Uterus (tissue), 2 donors: ENCODE measurements at regions not wholly inside any gene's neighbourhood (a gene's known extent, or its start where the extent isn't known, plus 50 kb on each side); places are given as distances from the start of the nearest gene placed in this dataset.

Source experiments
- CTCF ChIP-seq, 4 experiments: fragments of 200-600 bp in 2 of 4; fragments of 450-650 bp in 2 of 4; sonication (generic) in 2 of 4; IDR thresholded peaks; one replicate each; pipeline ENCODE4 v1.5.1; 2016 to 2019; ENCODE audit warnings: antibody characterized with exemption in 4 of 4, mild to moderate bottlenecking in 2 of 4, moderate library complexity in 1 of 4
- POLR2A ChIP-seq, 2 donors: fragments of 450-650 bp; IDR thresholded peaks; one replicate each; pipeline ENCODE4 v1.6.1; 2016; ENCODE audit warnings: antibody characterized with exemption in 2 of 2, mild to moderate bottlenecking in 1 of 2, moderate library complexity in 1 of 2

GRCh38 chr5:110855961-110856360, 117.2 kb downstream of the SLC25A46 start:
- TF ChIP-seq CTCF (IDR thresholded peaks at IDR 0.05) = no peak
- TF ChIP-seq POLR2A (IDR thresholded peaks at IDR 0.05) = no peak
